ENCODE measurements at regions not wholly inside any gene's neighbourhood (a gene's known extent, or its start where the extent isn't known, plus 50 kb on each side); places are given as distances from the start of the nearest gene placed in this dataset.
"Not testable (repeated sequence)": the region's sequence is repeated elsewhere in the genome, so short reads cannot be mapped to it uniquely, and the experiment has no call there.

- DNase-seq, result no peak
Observed at GRCh38 chr3:69647081-69647480, 92.2 kb upstream of the MITF start.

GRCh38 chr3:69646287-69647067, 92.8 kb upstream of the MITF start:
- no peak for DNase-seq

- no peak for DNase-seq
Observed at GRCh38 chr3:69642606-69643005, 96.7 kb upstream of the MITF start.

- no peak for DNase-seq
Observed at GRCh38 chr3:69639851-69640250, 99.4 kb upstream of the MITF start.

GRCh38 chr3:69628951-69629350, 110.3 kb upstream of the MITF start:
- DNase-seq, result no peak

GRCh38 chr3:69613286-69613685, 126.0 kb upstream of the MITF start:
- no peak for DNase-seq

- no peak for DNase-seq
Observed at GRCh38 chr3:69612791-69613190, 126.5 kb upstream of the MITF start.

GRCh38 chr3:69609566-69609965, 129.7 kb upstream of the MITF start:
- DNase-seq, result not testable (repeated sequence)

GRCh38 chr3:69607466-69608305, 131.6 kb upstream of the MITF start:
- no peak for DNase-seq

GRCh38 chr3:69605867-69606266, 133.4 kb upstream of the MITF start:
- no peak for DNase-seq

GRCh38 chr3:69604735-69605450, 134.4 kb upstream of the MITF start:
- no peak for DNase-seq

GRCh38 chr3:69602112-69602511, 137.2 kb upstream of the MITF start:
- DNase-seq, result no peak

- no peak for DNase-seq
Observed at GRCh38 chr3:69594286-69594685, 145.0 kb upstream of the MITF start.

- DNase-seq, result no peak
Observed at GRCh38 chr3:69591164-69591736, 148.0 kb upstream of the MITF start.

- no peak for DNase-seq
Observed at GRCh38 chr3:69590111-69590510, 149.2 kb upstream of the MITF start.

GRCh38 chr3:69588170-69588569, 151.1 kb upstream of the MITF start:
- no peak for DNase-seq

- DNase-seq, result no peak
Observed at GRCh38 chr3:69585472-69585871, 153.8 kb upstream of the MITF start.

GRCh38 chr3:69582044-69582443, 157.2 kb upstream of the MITF start:
- DNase-seq, result no peak

- DNase-seq, result peak; percentile 28
Observed at GRCh38 chr3:69579306-69580041, 159.8 kb upstream of the MITF start.

- DNase-seq, result no peak
Observed at GRCh38 chr3:69569520-69569919, 169.7 kb upstream of the MITF start.

GRCh38 chr3:69568951-69569350, 170.3 kb upstream of the MITF start:
- DNase-seq, result peak; percentile 24

- DNase-seq, result no peak
Observed at GRCh38 chr3:69568458-69568857, 170.8 kb upstream of the MITF start.

GRCh38 chr3:69567710-69568052, 171.6 kb upstream of the MITF start:
- DNase-seq, result no peak

Data from femur (tissue), 1 donor.